PFSK-1 (cell line): ENCODE measurements at regions not wholly inside any gene's neighbourhood (a gene's known extent, or its start where the extent isn't known, plus 50 kb on each side); places are given as distances from the start of the nearest gene placed in this dataset.
A peak's percentile ranks its signal among the peaks of the same experiment; 100 is the strongest.

ENCODE experiments used
- FOXP2 ChIP-seq: optimal IDR thresholded peaks from 2 replicates; pipeline ENCODE3; 2011; ENCODE audit warnings: borderline replicate concordance, control low read depth, inconsistent platforms; ENCODE audit not compliant: insufficient read depth; ENCODE audit errors: extremely low read length, extremely low read depth
- POLR2AphosphoS5 ChIP-seq: IDR thresholded peaks from 2 replicates; pipeline ENCODE4 v1.6.1; 2012; ENCODE audit warnings: low read depth, mild to moderate bottlenecking, control low read depth, low read length, moderate library complexity
- REST ChIP-seq, 2 experiments: IDR thresholded peaks; 2 replicates each; pipeline versions ENCODE4 v1.6.1 to v1.8.0; 2011 to 2012; ENCODE audit warnings: low read depth in 2 of 2, low read length in 2 of 2, control low read depth in 1 of 2, inconsistent platforms in 1 of 2, mild to moderate bottlenecking in 1 of 2, moderate library complexity in 1 of 2; ENCODE audit not compliant: insufficient read depth in 1 of 2
- SIN3A ChIP-seq: IDR thresholded peaks from 2 replicates; pipeline ENCODE4 v1.6.1; 2012; ENCODE audit warnings: mild to moderate bottlenecking, low read length, moderate library complexity, borderline replicate concordance; ENCODE audit not compliant: insufficient read depth
- TAF1 ChIP-seq: IDR thresholded peaks from 2 replicates; pipeline ENCODE4 v1.6.1; 2012; ENCODE audit warnings: low read length, control low read depth, borderline replicate concordance; ENCODE audit not compliant: insufficient read depth

- TF ChIP-seq SIN3A: no peak
- peak; percentile 40 to 75; a peak in 3 of 4 replicates for TF ChIP-seq REST (IDR thresholded peaks at IDR 0.05; ENCODE audit: insufficient read depth in 1 of 2, low read depth in 2 of 2, low read length in 2 of 2)
Observed at GRCh38 chr1:232291261-232291660, 338.7 kb downstream of the SIPA1L2 start.

GRCh38 chr1:232290570-232290969, 339.4 kb downstream of the SIPA1L2 start:
- TF ChIP-seq TAF1 (no peak), SIN3A (no peak), POLR2AphosphoS5 (no peak), REST (IDR thresholded peaks at IDR 0.05; ENCODE audit: insufficient read depth in 1 of 2, low read depth in 2 of 2, low read length in 2 of 2) (no peak), FOXP2 (no peak)

GRCh38 chr1:232287676-232288569, 342.0 kb downstream of the SIPA1L2 start:
- TF ChIP-seq REST (IDR thresholded peaks at IDR 0.05; ENCODE audit: insufficient read depth in 1 of 2, low read depth in 2 of 2, low read length in 2 of 2): no peak
- TF ChIP-seq TAF1: no peak
- no peak for TF ChIP-seq SIN3A
- TF ChIP-seq FOXP2: no peak
- no peak for TF ChIP-seq POLR2AphosphoS5

- TF ChIP-seq SIN3A (no peak), REST (IDR thresholded peaks at IDR 0.05; ENCODE audit: insufficient read depth in 1 of 2, low read depth in 2 of 2, low read length in 2 of 2) (no peak), FOXP2 (no peak), TAF1 (no peak)
Observed at GRCh38 chr1:232285138-232285537, 344.8 kb downstream of the SIPA1L2 start.
